HTR-8/SVneo (cell line): ENCODE measurements at regions not wholly inside any gene's neighbourhood (a gene's known extent, or its start where the extent isn't known, plus 50 kb on each side); places are given as distances from the start of the nearest gene placed in this dataset.
A peak's percentile ranks its signal among the peaks of the same experiment; 100 is the strongest.
"Not testable (repeated sequence)": the region's sequence is repeated elsewhere in the genome, so short reads cannot be mapped to it uniquely, and the experiment has no call there.

Source experiments
- DNase-seq: peaks from one replicate; pipeline ENCODE4 v3.0.0; 2011; ENCODE audit warnings: low spot score, mixed read lengths; ENCODE audit not compliant: insufficient read length
- FAIRE-seq: peaks from 2 replicates; lab custom pipeline; 2011; peaks lifted over from hg19 to GRCh38; lab: Jason Lieb, UNC

GRCh38 chr2:190742431-190742830, 93.5 kb downstream of the NAB1 start:
- DNase-seq (no peak), FAIRE-seq (no peak)

GRCh38 chr2:190744041-190744440, 95.2 kb downstream of the NAB1 start:
- peak; percentile 4 for FAIRE-seq
- DNase-seq = no peak

GRCh38 chr2:190746971-190747761, 98.3 kb downstream of the NAB1 start:
- DNase-seq = no peak
- FAIRE-seq = no peak

GRCh38 chr2:190748966-190749365, 100.1 kb downstream of the NAB1 start:
- FAIRE-seq (peak; percentile 33), DNase-seq (no peak)

GRCh38 chr2:190755772-190756415, 107.0 kb downstream of the NAB1 start:
- DNase-seq (no peak), FAIRE-seq (no peak)

- FAIRE-seq (no peak), DNase-seq (peak; percentile 65)
Measured at GRCh38 chr2:190759749-190760213, 110.9 kb downstream of the NAB1 start.

GRCh38 chr2:190760353-190761150, 111.7 kb downstream of the NAB1 start:
- FAIRE-seq, DNase-seq: not testable (repeated sequence)

- FAIRE-seq, DNase-seq: not testable (repeated sequence)
Measured at GRCh38 chr2:190761216-190761615, 112.3 kb downstream of the NAB1 start.

GRCh38 chr2:190762566-190762965, 113.7 kb downstream of the NAB1 start:
- DNase-seq (no peak), FAIRE-seq (no peak)

GRCh38 chr2:190763100-190763499, 114.2 kb downstream of the NAB1 start:
- FAIRE-seq = no peak
- no peak for DNase-seq

- FAIRE-seq = no peak
- no peak for DNase-seq
Measured at GRCh38 chr2:190763901-190764514, 115.1 kb downstream of the NAB1 start.

- FAIRE-seq = no peak
- peak; percentile 23 for DNase-seq
Measured at GRCh38 chr2:190765386-190766173, 115.0 kb upstream of the GLS start.

GRCh38 chr2:190766174-190766572, 114.4 kb upstream of the GLS start:
- no peak for FAIRE-seq

GRCh38 chr2:190766595-190766994, 114.0 kb upstream of the GLS start:
- no peak for FAIRE-seq
- DNase-seq = no peak

More at GRCh38 chr2:190766174-190766572, 114.4 kb upstream of the GLS start:
- DNase-seq = no peak

GRCh38 chr2:190767821-190768220, 112.8 kb upstream of the GLS start:
- FAIRE-seq = no peak

GRCh38 chr2:190769258-190769657, 111.4 kb upstream of the GLS start:
- no peak for FAIRE-seq

More at GRCh38 chr2:190767821-190768220, 112.8 kb upstream of the GLS start:
- DNase-seq = no peak

GRCh38 chr2:190771726-190772125, 108.9 kb upstream of the GLS start:
- FAIRE-seq (no peak), DNase-seq (no peak)

More at GRCh38 chr2:190769258-190769657, 111.4 kb upstream of the GLS start:
- no peak for DNase-seq

GRCh38 chr2:190780594-190780993, 100.0 kb upstream of the GLS start:
- no peak for FAIRE-seq

GRCh38 chr2:190781604-190782198, 98.9 kb upstream of the GLS start:
- no peak for FAIRE-seq
- DNase-seq = peak; percentile 73

More at GRCh38 chr2:190780594-190780993, 100.0 kb upstream of the GLS start:
- no peak for DNase-seq
